Activated naive CD4-positive, alpha-beta T cell treated with anti-CD3 and anti-CD28 coated beads for 36 hours (primary cell): ENCODE measurements at regions not wholly inside any gene's neighbourhood (a gene's known extent, or its start where the extent isn't known, plus 50 kb on each side); places are given as distances from the start of the nearest gene placed in this dataset.

Source experiments
- CTCF ChIA-PET: fragments of 350-600 bp; sonication (Branson Sonifier 250); formaldehyde crosslinking; loops from one replicate; lab custom pipeline; 2021; ENCODE audit warnings: antibody characterized with exemption; lab: Charles Lee
- DNase-seq: peaks from one replicate; pipeline ENCODE4 v3.0.0-alpha.2; 2020
- H3K27ac Mint-ChIP-seq: one replicate; pipeline ENCODE4 v1.8.0; 2021; ENCODE audit warnings: mild to moderate bottlenecking, mixed read lengths
- H3K27me3 Mint-ChIP-seq: one replicate; pipeline ENCODE4 v1.8.0; 2021; ENCODE audit warnings: low read depth, mixed read lengths
- H3K36me3 Mint-ChIP-seq: one replicate; pipeline ENCODE4 v1.8.0; 2021; ENCODE audit warnings: low read depth, mixed read lengths
- H3K4me1 Mint-ChIP-seq: one replicate; pipeline ENCODE4 v1.8.0; 2021; ENCODE audit warnings: low read depth, mixed read lengths
- H3K4me3 Mint-ChIP-seq: one replicate; pipeline ENCODE4 v1.8.0; 2021; ENCODE audit warnings: mild to moderate bottlenecking, moderate library complexity, mixed read lengths
- H3K9me3 Mint-ChIP-seq: one replicate; pipeline ENCODE4 v1.8.0; 2021; ENCODE audit warnings: mixed read lengths
- intact Hi-C: fragments of 100-400 bp; cut with micrococcal nuclease; formaldehyde crosslinking; loops from one replicate; pipeline ENCODE4 v1.15.1; 2023

DNA sequence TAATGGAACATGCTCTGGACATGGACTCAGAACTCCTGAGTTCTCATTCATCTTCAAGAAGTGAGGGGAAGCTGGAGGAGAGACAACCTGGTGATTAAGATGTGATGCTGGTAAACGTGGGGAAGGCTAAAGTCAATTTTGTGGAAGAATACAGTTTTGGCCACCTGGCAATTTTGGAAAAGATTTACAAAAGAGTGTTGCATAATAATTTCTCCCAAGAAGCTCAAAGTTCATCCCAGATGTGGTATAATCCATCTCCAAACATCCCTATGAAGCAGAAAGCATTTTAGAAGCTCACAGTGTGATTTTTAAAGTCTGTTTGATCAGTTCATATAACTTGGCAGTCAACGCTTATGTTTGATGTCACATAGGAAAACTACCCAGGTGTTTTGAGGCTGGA lies 208.7 kb downstream of the LMX1A start:
- CTCF ChIA-PET: interaction anchor here (0.6 kb wide), 1 partner anchor 22 kb away, joined by 3 read pairs; no protein-coding TSS in a partner anchor
- intact Hi-C loops: no loop called here
- Mint-ChIP-seq H3K27ac (no peak overlapping the region), H3K4me1 (no peaks in the 10 kb centered on the region), H3K36me3 (no peaks in the 10 kb centered on the region), H3K27me3 (peaks cover 12% of the 10 kb centered on the region), H3K4me3 (no peak overlapping the region), H3K9me3 (no peaks in the 10 kb centered on the region)
- DNase-seq: no peak

DNA sequence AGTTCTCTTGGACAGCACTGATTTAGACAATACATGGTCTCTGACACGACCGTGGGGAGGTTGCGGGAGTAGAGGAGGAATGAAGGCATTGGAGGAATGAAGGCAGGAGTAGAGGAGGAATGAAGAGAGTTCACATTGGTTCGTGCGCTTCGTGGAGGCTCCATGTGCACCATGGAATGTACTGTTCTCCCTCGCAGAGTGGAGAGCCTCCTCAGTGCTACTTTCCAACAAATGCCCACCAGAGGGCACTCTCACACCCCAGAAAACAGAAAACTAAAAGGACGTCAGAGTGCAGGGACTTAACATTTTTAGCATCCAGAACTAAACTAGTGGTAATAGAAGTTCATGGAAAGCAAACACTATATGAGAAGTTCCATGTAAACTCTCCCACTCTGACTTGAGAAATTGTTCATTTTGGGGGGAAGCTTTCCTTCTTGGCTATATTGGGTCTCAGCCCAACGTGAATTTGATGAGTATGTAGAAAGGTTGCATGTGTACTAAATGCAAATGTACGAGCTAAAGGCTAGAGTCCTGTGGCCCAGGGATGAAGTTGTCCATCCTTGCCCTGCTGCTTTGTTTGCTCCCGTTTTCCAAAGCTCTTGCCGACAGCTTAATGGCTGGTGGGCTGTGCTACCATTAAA lies 211.6 kb downstream of the LMX1A start:
- intact Hi-C loops: loop anchor here (1.0 to 2.0 kb wide), 2 partner anchors 224 to 448 kb away; no protein-coding TSS in a partner anchor
- no peak overlapping the region for H3K27ac Mint-ChIP-seq
- peak; percentile 59 for DNase-seq
- H3K27me3 Mint-ChIP-seq: peaks cover 30% of the 10 kb centered on the region
- H3K36me3 Mint-ChIP-seq: no peaks in the 10 kb centered on the region
- CTCF ChIA-PET: interaction anchor here (0.6 to 2.9 kb wide), 6 partner anchors 8 to 223 kb away, joined by 3 to 15 read pairs (median 5); no protein-coding TSS in a partner anchor
- H3K4me3 Mint-ChIP-seq: no peak overlapping the region
- no peaks in the 10 kb centered on the region for H3K9me3 Mint-ChIP-seq
- no peaks in the 10 kb centered on the region for H3K4me1 Mint-ChIP-seq

DNA sequence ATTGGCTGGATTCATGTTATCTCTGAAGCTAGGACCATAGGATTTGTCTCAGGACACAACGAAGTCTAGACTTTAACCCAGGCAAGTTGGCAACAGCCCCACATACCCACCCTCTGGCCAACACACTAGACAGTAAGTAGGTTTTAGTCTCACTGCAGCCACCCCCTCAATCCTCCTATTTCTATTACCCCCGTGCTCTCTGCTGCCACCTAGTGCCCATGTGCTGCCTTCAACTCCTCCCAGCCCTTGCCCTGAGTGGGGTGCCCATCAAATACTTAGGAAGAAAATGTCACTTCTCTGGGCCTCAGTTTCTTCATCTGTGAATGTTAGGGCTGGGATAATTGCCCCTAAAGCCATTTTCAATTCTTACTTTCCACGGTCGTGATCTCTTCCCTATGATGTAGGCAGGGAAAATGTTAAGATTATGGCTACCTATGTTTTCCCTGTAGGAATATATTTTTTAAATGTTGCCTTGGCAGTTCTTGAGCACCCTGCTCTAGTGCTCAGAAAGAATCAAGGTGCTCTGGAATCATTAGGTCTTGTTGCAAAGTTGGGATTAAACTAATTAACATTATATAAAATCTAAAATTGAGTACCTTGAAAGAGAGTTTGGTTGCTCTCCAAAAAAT lies 213.0 kb downstream of the LMX1A start:
- no peaks in the 10 kb centered on the region for H3K4me1 Mint-ChIP-seq
- no peaks in the 10 kb centered on the region for H3K36me3 Mint-ChIP-seq
- peaks cover 33% of the 10 kb centered on the region for H3K27me3 Mint-ChIP-seq
- no peak overlapping the region for H3K27ac Mint-ChIP-seq
- no peak overlapping the region for H3K4me3 Mint-ChIP-seq
- CTCF ChIA-PET: interaction anchor here (0.6 to 2.9 kb wide), 3 partner anchors 225 to 719 kb away, joined by 3 to 15 read pairs (median 3); no protein-coding TSS in a partner anchor
- DNase-seq: peak; percentile 48
- no peaks in the 10 kb centered on the region for H3K9me3 Mint-ChIP-seq
- intact Hi-C loops: loop anchor here (2.0 kb wide), 1 partner anchor 225 kb away; no protein-coding TSS in a partner anchor

DNA sequence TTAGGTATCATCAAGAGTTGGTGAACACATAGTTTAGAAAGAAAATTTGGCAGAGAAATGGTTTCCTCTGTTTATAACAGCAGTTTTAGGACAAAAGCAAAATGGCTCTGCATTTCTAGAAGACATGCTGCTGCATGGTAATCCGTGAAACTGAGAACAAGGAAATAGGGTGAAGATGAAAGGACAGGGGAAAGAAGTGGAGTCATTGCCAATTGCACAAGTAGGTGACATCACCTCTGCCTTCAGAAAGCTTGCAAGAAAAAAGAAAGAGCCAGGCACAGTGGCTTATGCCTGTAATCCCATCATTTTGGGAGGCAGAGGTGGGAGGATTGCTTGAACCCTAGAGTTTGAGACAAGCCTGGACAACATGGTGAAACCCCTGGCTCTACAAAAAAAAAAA lies 217.6 kb downstream of the LMX1A start:
- H3K36me3 Mint-ChIP-seq: no peaks in the 10 kb centered on the region
- H3K4me3 Mint-ChIP-seq: no peak overlapping the region

DNA sequence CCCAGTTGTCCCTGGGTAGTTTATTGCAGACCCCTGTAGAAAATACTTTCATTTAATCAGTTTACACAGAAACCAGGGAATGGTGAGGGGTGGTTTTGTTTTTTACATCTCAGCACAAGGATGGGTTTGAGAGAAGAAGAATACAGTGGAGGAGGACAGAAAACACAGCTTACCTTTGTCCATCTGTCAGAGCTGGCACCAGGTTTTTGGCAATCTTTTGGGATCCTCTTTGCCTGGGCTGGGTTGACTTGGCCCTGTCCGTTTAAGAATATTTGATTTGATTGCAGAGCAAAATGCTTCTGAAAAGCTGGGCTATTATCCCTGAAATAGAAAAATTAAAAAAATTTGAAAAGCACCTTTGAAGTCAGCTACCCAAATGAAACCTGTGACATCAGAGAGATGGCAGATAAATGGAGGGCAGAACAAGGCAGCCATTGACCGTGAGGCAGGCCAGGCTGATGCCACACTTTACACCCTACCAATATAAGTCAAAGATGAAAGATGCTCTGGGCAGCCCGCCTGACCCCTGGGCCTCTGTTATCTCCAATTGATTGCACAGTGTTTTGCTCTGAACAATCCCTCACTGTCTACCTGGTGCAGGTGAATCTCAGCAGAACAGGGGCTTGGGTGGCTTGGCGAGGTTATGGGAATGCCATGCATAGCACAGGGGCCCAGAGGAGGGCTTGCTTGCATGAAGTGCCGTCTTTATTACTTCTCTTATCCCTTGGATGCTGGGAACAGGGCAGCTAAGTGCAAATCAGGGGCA lies 218.8 kb downstream of the LMX1A start:
- Mint-ChIP-seq H3K4me3 (no peak overlapping the region), H3K27me3 (peaks cover 32% of the 10 kb centered on the region), H3K36me3 (no peaks in the 10 kb centered on the region), H3K9me3 (no peaks in the 10 kb centered on the region), H3K27ac (no peak overlapping the region), H3K4me1 (no peaks in the 10 kb centered on the region)
- DNase-seq: no peak
- CTCF ChIA-PET: no interaction called here
- intact Hi-C loops: no loop called here

More for the DNA sequence above, 217.6 kb downstream of the LMX1A start:
- H3K9me3 Mint-ChIP-seq: no peaks in the 10 kb centered on the region
- intact Hi-C loops: no loop called here
- no peaks in the 10 kb centered on the region for H3K4me1 Mint-ChIP-seq
- DNase-seq: no peak
- H3K27me3 Mint-ChIP-seq: peaks cover 37% of the 10 kb centered on the region
- no peak overlapping the region for H3K27ac Mint-ChIP-seq
- CTCF ChIA-PET: interaction anchor here (1.0 kb wide), 1 partner anchor 10 kb away, joined by 4 read pairs; no protein-coding TSS in a partner anchor

DNA sequence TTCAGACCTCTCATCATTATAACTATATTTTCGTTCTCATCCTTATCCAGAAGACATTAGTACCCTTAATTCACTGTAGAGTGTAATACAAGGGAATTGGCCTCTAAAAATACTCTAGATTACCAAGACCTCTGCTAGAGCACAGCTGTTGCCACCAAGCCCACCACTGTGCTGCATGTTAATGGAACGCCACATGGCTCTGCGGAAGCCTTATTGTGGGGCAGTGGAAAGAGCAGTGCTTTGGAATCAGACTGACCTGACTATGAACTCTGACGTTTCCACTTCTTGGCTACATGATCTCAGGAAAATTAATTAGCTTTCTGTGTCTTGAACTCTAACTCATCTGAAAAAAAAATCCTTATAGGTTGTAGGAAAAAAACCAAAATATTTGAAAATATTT lies 222.1 kb downstream of the LMX1A start:
- Mint-ChIP-seq H3K27ac (no peak overlapping the region), H3K4me3 (no peak overlapping the region), H3K4me1 (no peaks in the 10 kb centered on the region), H3K27me3 (peaks cover 15% of the 10 kb centered on the region), H3K36me3 (no peaks in the 10 kb centered on the region), H3K9me3 (no peaks in the 10 kb centered on the region)
- intact Hi-C loops: no loop called here
- no peak for DNase-seq
- CTCF ChIA-PET: no interaction called here

DNA sequence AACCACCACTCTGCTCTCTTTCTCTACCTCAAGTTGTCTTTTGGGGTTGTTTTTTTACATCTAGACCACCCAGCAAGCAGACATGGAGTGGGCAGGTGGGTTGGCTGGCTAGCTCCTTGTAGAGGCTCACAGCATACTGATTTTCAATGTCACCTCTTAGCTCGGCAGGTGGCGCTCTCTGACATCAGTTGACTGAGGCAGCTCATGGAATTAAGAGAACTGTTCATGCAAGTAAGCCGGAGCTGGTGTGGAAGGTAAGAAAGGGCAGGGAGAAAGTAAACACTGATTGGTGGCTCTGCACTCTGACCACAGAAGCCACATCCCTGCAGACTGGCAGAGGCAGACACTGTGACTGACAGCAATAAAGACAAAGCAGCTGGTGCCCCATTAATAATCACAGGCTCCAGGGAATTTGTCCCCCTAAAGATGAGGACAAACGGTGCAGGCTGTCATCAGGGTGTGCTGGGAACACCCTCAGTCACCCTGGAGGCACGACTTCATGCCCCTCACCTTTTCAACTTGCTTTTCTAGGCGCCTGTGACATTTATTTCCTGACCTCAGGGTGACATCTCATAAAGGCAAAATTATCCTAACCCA lies 226.8 kb downstream of the LMX1A start:
- H3K27ac Mint-ChIP-seq: no peak overlapping the region
- intact Hi-C loops: loop anchor here (1.0 kb wide), 1 partner anchor 240 kb away; no protein-coding TSS in a partner anchor

DNA sequence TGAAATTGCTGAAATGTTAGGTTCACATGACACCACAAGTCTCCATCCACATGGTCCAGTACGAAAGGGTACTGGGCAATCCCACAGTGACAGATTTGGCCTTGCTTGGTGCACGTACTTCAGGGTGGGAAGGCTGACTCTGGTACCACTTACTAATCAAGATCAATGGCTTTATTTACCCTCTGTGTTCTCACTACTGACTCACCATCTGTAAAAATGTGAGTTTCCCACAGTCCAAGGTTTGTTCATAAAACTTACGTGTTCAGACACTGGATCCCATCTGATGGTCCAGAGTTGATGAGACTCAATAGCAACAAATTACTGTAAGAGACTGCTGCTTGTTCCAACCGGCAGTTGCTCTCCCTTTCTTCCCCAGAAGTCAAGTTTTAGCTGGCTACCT lies 231.7 kb downstream of the LMX1A start:
- intact Hi-C loops: no loop called here
- H3K9me3 Mint-ChIP-seq: no peaks in the 10 kb centered on the region
- peaks cover 10% of the 10 kb centered on the region for H3K27me3 Mint-ChIP-seq
- CTCF ChIA-PET: no interaction called here
- no peaks in the 10 kb centered on the region for H3K36me3 Mint-ChIP-seq
- no peak overlapping the region for H3K27ac Mint-ChIP-seq
- no peaks in the 10 kb centered on the region for H3K4me1 Mint-ChIP-seq
- DNase-seq: no peak
- H3K4me3 Mint-ChIP-seq: no peak overlapping the region

More for the DNA sequence above, 226.8 kb downstream of the LMX1A start:
- CTCF ChIA-PET: interaction anchor here (1.1 to 1.7 kb wide), 4 partner anchors 10 to 239 kb away, joined by 3 to 11 read pairs (median 6); no protein-coding TSS in a partner anchor
- Mint-ChIP-seq H3K4me3 (no peak overlapping the region), H3K27me3 (peaks cover 10% of the 10 kb centered on the region), H3K9me3 (no peaks in the 10 kb centered on the region), H3K36me3 (no peaks in the 10 kb centered on the region), H3K4me1 (no peaks in the 10 kb centered on the region)
- peak; percentile 61 for DNase-seq

DNA sequence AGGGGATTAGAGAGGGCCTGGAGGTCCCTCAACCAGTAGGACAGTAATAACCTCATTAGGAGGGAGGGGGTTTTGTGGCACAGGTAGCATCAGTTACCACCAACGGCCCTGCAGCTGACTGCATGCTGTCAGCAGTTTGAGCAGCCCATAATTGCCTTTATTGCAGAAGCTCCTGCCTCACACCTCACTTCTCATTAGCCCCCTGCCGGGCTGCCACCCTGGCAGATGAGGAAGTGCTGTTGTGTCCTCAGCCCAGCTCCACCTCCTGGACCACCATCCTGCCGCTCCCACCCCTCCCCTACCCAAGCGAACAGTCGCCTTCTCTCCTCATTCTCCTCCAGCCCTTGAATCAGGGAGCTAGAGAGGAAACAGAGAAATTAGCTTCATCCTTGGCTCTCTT lies 237.4 kb downstream of the LMX1A start:
- CTCF ChIA-PET: no interaction called here
- H3K4me1 Mint-ChIP-seq: no peaks in the 10 kb centered on the region
- no peaks in the 10 kb centered on the region for H3K9me3 Mint-ChIP-seq
- H3K27me3 Mint-ChIP-seq: peaks cover 33% of the 10 kb centered on the region
- intact Hi-C loops: no loop called here
- H3K4me3 Mint-ChIP-seq: no peak overlapping the region
- H3K27ac Mint-ChIP-seq: no peak overlapping the region
- DNase-seq: no peak
- no peaks in the 10 kb centered on the region for H3K36me3 Mint-ChIP-seq

DNA sequence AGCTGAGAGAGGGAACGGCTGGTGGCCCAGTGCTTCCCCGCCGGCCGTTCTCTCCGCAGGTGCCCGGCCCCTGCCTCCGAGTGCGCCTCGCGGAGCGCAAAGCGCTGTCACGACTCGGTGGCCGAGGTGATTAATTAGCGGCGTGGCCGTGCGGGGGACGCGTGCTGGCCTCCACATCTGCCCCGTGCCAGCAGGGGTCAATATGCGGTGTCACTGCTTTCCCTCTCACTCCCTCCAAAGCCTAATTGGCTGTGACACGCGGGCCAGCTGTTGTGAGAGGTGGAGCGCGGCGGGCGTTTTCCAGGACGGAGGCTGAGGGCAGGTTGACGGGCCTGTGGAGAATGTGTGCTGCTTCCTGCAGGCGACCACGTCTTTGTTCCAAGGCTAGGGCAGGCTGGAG lies 239.0 kb downstream of the LMX1A start:
- H3K36me3 Mint-ChIP-seq: no peaks in the 10 kb centered on the region
- DNase-seq: no peak
- intact Hi-C loops: no loop called here
- H3K27me3 Mint-ChIP-seq: peaks cover 36% of the 10 kb centered on the region
- no peak overlapping the region for H3K4me3 Mint-ChIP-seq
- H3K27ac Mint-ChIP-seq: no peak overlapping the region
- H3K4me1 Mint-ChIP-seq: no peaks in the 10 kb centered on the region
- no peaks in the 10 kb centered on the region for H3K9me3 Mint-ChIP-seq
- CTCF ChIA-PET: no interaction called here

DNA sequence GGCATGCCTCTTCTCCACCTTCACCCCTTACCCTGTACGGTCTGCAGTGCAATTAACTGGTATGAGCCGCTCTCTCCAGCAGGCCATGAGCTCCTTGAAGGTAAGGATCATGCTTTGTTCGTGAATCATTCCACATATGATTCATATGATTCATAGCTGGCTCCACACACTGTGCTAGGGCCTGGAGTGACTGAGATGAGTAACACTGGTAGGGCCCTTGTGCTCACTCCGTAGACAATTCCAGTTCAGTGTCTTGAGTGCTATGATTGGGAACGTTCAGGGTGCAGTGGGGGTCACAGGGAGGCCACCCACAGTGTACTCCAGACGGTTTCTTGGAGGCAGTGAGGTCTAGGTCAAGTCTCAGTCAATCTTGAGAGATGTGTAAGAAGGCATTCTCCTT lies 239.8 kb downstream of the LMX1A start:
- H3K4me3 Mint-ChIP-seq: no peak overlapping the region
- no peak for DNase-seq
- intact Hi-C loops: no loop called here
- CTCF ChIA-PET: interaction anchor here (1.4 kb wide), 1 partner anchor 16 kb away, joined by 4 read pairs; no protein-coding TSS in a partner anchor
- H3K27me3 Mint-ChIP-seq: peaks cover 38% of the 10 kb centered on the region
- no peak overlapping the region for H3K27ac Mint-ChIP-seq
- no peaks in the 10 kb centered on the region for H3K4me1 Mint-ChIP-seq
- H3K9me3 Mint-ChIP-seq: no peaks in the 10 kb centered on the region
- no peaks in the 10 kb centered on the region for H3K36me3 Mint-ChIP-seq

DNA sequence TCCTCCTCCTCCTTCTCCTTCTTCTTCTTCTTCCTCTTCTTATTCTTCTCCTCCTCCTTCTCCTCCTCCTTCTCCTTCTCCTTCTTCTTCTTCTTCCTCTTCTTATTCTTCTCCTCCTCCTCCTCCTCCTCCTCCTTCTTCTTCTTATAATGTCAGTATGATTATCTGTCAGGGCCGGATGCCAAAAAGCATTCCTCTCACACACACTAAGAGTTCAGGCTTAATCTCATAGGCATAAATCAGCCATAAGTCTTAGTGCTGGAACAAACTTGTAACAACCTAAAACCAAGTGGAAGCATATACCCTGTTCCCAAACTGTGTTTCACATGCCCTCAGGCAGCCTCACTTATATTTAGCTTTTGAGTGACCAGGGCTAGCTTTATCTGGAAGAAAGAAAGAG lies 240.3 kb downstream of the LMX1A start:
- H3K36me3 Mint-ChIP-seq: no peaks in the 10 kb centered on the region
- H3K4me1 Mint-ChIP-seq: no peaks in the 10 kb centered on the region
- CTCF ChIA-PET: interaction anchor here (1.4 kb wide), 1 partner anchor 15 kb away, joined by 4 read pairs; no protein-coding TSS in a partner anchor
- no peak overlapping the region for H3K27ac Mint-ChIP-seq
- intact Hi-C loops: no loop called here
- no peak for DNase-seq
- no peak overlapping the region for H3K4me3 Mint-ChIP-seq
- H3K9me3 Mint-ChIP-seq: no peaks in the 10 kb centered on the region
- peaks cover 41% of the 10 kb centered on the region for H3K27me3 Mint-ChIP-seq
